GM21529 (cell line): ENCODE measurements at regions not wholly inside any gene's neighbourhood (a gene's known extent, or its start where the extent isn't known, plus 50 kb on each side); places are given as distances from the start of the nearest gene placed in this dataset.

Source experiments
- ATAC-seq: cut with Tn5 transposase; IDR thresholded peaks from one replicate; pipeline ENCODE4 v1.9.1; 2021; ENCODE audit not compliant: unreplicated experiment

GRCh38 chr2:207235621-207236020 is 69.9 kb upstream of the KLF7 start:
- ATAC-seq = no peak

GRCh38 chr2:207236156-207236935 is 70.6 kb upstream of the KLF7 start:
- no peak for ATAC-seq

DNA sequence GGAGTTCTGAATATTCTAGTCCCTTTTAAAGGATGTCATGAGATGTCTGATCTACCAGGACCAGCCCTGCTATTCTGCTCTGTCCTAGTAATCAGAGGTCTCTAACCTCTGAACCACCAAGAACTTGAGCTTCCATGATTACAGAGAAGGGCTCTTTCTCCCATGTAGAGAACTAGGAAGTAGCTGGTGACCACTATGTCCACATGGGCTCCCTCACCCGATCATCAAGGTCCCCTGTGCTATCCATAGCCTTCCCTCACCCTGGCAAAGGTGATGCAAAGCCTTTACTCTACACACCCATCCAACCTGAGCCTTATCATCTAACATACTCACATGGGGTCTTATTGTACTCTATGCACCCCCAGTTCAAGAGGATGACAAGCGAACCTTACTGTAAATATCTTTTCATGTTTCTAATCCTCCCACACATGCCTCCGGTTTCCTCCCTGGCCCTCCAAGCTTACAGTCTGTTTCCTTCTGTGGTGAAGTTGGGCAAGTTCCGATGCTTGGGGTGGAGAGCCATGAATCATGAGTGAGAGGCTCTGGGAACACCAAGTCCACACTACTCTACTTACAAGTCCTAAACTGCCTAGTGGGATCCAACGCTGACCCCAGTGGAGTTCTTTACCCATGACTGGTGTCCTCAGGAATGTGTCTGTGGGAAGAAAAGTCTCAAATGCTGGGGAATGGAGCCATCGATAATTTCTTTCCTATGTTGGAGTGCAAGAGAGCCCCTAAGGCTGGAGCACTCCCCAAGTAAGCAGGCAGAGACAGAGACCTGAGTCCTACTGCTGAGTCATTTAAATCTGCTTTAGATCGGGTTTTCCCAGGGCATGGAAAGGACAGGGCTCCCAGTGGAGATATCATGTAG is 73.3 kb upstream of the KLF7 start:
- ATAC-seq = no peak

GRCh38 chr2:207239754-207240494 is 74.2 kb upstream of the KLF7 start:
- no peak for ATAC-seq

GRCh38 chr2:207240649-207241048 is 74.9 kb upstream of the KLF7 start:
- ATAC-seq = no peak

DNA sequence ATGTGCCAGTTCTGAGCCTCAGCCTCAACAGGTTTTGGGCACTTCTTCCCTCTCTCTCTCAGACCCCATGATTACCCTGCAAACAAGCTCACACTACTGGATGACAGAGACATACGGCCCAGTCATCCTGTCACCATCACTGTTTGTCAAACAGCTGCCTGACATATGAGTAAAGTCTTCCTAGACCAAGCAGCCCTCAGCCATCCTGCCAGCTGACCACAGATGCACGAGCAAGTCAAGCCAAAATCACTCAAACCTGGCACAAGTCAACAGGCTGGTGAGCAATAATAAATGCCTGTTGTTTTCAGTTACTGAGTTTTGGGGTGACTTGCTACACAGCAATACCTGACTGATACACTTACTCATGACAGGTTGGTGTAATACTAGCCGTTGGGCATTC is 75.5 kb upstream of the KLF7 start:
- no peak for ATAC-seq

DNA sequence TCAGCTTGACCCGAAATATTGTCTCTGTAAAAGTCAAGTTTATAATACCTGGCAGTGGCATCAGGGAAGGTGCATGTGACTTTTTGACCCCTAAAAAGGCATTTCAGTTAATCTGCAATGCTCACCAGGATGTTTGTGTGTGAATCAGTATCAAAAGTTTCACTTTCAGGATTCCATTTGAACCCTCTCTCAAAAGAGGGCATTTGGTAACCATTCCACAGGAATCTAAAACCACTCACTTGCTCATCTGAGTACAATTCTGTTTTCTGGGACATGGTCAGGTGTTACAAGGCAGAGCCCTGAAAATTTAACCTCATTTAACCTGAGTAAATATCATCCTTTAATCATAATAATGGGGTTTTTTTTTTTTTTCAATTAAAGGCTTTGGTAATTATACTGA is 77.9 kb upstream of the KLF7 start:
- ATAC-seq = no peak

DNA sequence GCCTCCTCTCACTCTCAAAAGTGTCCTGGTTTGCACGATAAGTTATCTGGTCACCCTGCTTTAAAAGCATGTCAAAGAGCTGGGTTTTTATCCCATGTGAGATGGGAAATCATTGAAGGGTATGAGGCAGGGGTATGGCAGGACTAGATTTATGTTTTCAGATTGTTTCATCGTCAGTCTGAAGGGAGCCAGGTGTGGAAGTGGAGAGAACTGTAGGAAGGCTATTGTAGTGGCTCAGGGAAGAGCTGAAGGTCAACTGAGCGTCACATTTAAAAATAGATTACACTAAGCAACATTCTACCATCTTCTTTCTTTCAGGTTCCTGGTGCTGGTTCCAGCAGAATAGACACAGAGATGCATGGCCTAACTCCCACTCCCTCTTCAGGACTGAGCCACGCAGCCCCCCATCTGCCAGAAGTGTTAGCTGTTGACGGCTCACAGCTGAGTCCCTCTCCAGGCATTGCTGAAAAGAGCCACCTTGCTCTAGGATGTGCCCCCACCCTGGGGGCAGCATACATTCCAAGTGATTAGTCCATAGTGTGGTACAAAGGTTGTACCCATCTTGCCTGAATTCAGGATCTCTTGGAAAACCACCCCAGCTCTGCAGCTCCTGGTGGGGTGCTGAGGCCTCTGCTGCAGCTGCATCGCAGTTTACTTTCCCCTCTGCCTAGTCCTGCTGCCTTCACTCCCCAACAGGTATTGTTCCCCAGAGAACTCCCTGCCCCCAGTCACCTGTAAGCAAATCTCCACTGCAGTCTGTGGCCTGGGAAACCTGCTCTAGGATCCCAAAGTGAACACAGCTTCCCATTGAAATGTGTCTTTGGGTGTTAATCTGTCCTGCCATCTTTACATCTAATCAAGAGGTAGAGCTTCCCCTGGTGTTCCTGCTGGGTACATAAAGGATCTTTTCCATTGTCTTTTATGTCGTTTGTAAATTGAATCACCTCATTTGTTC is 79.5 kb upstream of the KLF7 start:
- ATAC-seq = no peak

- no peak for ATAC-seq
These were observed 83.1 kb upstream of the KLF7 start for GRCh38 chr2:207248702-207249377.

DNA sequence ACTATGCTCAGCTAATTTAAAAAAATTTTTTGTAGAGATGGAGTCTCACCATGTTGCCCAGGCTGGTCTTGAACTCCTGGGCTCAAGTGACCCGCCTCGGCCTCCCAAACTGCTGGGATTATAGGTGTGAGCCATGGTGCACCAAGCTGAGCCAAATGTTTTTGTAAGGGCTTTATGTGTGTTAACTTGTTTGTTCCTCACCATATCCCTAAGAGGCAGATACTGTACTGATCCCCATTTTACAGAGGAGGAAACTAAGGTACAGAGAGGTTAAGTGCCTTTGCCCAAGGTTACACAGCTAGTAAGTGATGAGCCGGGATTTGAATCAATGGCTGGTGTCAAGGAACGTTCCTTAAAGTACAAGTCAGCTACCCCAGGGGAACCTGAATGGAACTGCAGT is 85.3 kb upstream of the KLF7 start:
- ATAC-seq = no peak

DNA sequence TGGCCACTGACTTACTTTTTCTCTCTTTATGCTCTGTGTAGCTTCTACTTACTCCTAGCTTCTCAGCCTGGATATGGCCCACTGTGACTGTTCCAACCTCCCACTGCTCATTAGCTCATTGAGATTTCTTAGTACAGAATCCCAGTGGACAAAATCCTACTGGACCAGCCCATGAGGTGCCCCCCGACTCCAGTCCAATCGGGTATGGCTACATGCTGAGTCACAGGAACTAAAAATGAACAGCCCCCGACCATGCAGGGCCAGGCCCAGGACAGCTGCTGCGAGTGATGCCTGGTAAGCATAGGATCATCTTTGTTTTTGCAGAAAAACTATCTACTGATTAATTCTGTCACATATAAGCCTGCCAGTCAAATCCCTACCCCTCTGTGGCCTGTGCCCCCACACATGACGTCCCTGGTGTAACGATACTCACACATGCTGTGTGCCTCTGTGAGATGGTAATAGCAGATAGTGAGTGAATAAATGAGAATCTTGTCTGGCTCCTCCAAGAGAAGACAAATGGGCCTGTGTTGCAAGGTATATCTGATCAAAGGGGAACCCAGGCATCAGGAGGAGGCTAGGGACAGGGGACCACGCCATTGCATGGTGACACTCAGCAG is 85.9 kb upstream of the KLF7 start:
- ATAC-seq = no peak

DNA sequence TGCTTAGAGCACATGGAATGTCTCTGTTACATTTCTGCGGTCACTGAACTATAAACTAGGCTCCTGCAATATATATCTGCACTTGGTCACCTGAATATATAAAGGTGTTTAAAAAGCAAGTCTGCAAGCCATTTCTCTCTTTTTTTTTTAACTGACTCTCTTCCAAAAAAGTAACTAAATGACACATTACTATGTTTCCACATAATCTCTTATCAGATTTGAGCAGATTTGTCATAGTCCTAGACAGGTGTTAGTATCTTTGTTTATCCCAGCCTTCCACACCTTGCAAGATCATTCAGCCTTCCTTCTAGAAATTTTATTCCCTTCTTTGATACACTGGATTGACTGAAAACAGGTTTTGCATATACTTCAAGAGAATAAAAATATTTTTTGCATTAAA is 86.7 kb upstream of the KLF7 start:
- ATAC-seq = no peak

- ATAC-seq = no peak
These were observed 87.4 kb upstream of the KLF7 start for GRCh38 chr2:207252979-207253645.

DNA sequence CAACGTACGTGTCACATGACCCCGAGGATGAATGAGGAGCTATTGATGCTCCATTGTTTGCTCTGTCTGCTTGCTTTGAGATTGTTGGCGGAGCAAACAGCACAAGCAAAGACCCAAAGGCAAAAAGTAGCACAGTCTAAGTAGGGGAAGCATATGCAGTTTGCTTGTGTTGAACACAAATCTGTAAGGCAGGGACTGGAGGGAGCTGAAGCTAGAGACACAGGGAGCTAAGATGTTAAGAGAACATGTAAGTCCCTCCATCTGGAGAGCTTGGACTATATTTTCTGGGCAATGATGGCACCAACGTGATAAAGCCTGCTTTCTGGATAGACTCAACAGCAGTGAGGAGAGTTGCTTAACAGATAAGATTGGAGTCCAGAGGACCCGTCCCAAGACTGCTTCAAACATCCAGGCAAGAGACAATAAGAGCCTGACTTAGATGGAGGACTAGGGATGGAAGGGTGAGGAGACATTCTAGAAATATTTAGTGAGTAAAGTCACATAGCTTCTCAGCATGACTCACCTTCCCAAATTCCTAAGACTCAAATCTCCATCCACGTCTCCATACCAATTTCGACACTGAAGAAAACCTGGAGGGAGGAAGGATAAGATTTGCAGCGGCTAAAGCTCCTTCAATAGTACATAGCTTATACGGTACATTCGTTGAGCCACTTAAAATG is 88.1 kb upstream of the KLF7 start:
- ATAC-seq = no peak

GRCh38 chr2:207254591-207255464 is 89.1 kb upstream of the KLF7 start:
- no peak for ATAC-seq

GRCh38 chr2:207255565-207256470 is 90.1 kb upstream of the KLF7 start:
- no peak for ATAC-seq
